IPS-20b (cell line): ENCODE measurements at regions not wholly inside any gene's neighbourhood (a gene's known extent, or its start where the extent isn't known, plus 50 kb on each side); places are given as distances from the start of the nearest gene placed in this dataset.
"Not testable (repeated sequence)": the region's sequence is repeated elsewhere in the genome, so short reads cannot be mapped to it uniquely, and the experiment has no call there.

ENCODE experiments used
- H3K27ac ChIP-seq: one replicate; pipeline ENCODE4 v1.5.1; 2013; ENCODE audit warnings: low read length
- H3K27me3 ChIP-seq: 2 replicates; pipeline ENCODE4 v1.6.1; 2013; ENCODE audit warnings: mild to moderate bottlenecking, low read length, inconsistent platforms; ENCODE audit not compliant: insufficient read depth
- H3K36me3 ChIP-seq: 2 replicates; pipeline ENCODE4 v1.6.1; 2013; ENCODE audit warnings: low read depth, mild to moderate bottlenecking, inconsistent platforms, low read length, moderate library complexity; ENCODE audit not compliant: insufficient read depth
- H3K4me1 ChIP-seq: 2 replicates; pipeline ENCODE4 v1.6.1; 2013; ENCODE audit warnings: mild to moderate bottlenecking, control low read depth, inconsistent platforms, low read length, moderate library complexity; ENCODE audit not compliant: insufficient read depth
- H3K4me3 ChIP-seq: 2 replicates; pipeline ENCODE4 v1.5.1; 2013; ENCODE audit warnings: mild to moderate bottlenecking, low read length, inconsistent platforms
- H3K9ac ChIP-seq: 2 replicates; pipeline ENCODE4 v1.6.1; 2013; ENCODE audit warnings: low read depth, mild to moderate bottlenecking, inconsistent platforms, low read length, moderate library complexity
- H3K9me3 ChIP-seq: 2 replicates; pipeline ENCODE4 v1.6.1; 2013; ENCODE audit warnings: mild to moderate bottlenecking, low read depth, low read length, inconsistent platforms; ENCODE audit not compliant: insufficient read depth

GRCh38 chr11:133635244-133635739 is 103.0 kb upstream of the OPCML start:
- Histone ChIP-seq H3K36me3 (no peaks in the 10 kb centered on the region), H3K9me3 (no peaks in the 10 kb centered on the region; the same call in 1 of the 2 replicates), H3K27me3 (peaks cover 4% of the 10 kb centered on the region), H3K9ac (no peak overlapping the region), H3K27ac (no peak overlapping the region), H3K4me3 (no peak overlapping the region), H3K4me1 (peaks cover 18% of the 10 kb centered on the region; the same call in 1 of the 2 replicates)

DNA sequence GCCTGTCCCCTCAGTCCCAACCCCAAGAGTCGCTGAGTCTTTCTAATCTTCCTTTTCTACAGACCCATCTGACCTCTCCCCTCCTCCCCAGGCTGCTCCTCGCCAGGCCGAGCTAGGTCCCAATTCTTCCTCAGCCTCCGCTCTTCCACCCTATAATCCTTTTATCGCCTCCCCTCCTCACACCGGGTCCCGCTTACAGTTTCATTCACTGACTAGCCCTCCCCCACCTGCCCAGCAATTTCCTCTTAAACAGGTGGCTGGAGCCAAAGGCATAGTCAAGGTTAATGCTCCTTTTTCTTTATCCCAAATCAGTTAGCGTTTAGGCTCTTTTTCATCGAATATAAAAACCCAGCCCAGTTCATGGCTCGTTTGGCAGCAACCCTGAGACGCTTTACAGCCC is 96.1 kb upstream of the OPCML start:
- H3K4me3 ChIP-seq, H3K4me1 ChIP-seq, H3K27me3 ChIP-seq, H3K9me3 ChIP-seq, H3K36me3 ChIP-seq, H3K27ac ChIP-seq, H3K9ac ChIP-seq: not testable (repeated sequence)

GRCh38 chr11:133621611-133622010 is 89.3 kb upstream of the OPCML start:
- H3K9ac ChIP-seq: no peak overlapping the region
- H3K4me3 ChIP-seq: no peak overlapping the region
- no peaks in the 10 kb centered on the region for H3K36me3 ChIP-seq
- H3K27ac ChIP-seq: no peak overlapping the region
- H3K9me3 ChIP-seq: no peaks in the 10 kb centered on the region
- H3K27me3 ChIP-seq: no peaks in the 10 kb centered on the region
- H3K4me1 ChIP-seq: 0 out of 2 replicates have a peak, but pooled peaks cover 2% of the 10 kb centered on the region

- Histone ChIP-seq H3K4me3 (no peak overlapping the region), H3K9me3 (no peaks in the 10 kb centered on the region), H3K4me1 (0 out of 2 replicates have a peak, but pooled peaks cover 2% of the 10 kb centered on the region), H3K36me3 (no peaks in the 10 kb centered on the region), H3K27ac (no peak overlapping the region), H3K9ac (no peak overlapping the region), H3K27me3 (no peaks in the 10 kb centered on the region)
These were observed 87.7 kb upstream of the OPCML start for GRCh38 chr11:133619973-133620372.

DNA sequence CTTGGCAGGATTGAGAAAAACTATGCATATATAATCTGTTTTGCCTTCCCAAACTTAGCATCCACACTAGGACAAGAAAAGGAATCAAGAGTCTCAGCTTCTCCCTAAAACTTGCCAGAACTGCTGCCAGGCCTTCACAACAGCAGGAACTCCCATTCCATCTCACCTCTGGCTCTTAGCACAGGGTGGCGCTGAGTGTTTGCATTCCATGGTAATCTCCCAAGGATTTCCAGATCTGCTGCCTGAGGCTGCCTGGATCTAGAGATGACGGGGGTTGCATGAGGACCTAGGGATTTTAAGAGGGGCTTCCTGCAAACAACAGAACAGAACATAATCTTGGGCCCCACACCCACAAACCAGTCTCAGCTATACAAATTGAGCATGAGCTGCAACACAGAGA is 87.1 kb upstream of the OPCML start:
- Histone ChIP-seq H3K36me3 (no peaks in the 10 kb centered on the region), H3K27ac (no peak overlapping the region), H3K27me3 (no peaks in the 10 kb centered on the region), H3K9ac (no peak overlapping the region), H3K9me3 (no peaks in the 10 kb centered on the region), H3K4me1 (0 out of 2 replicates have a peak, but pooled peaks cover 2% of the 10 kb centered on the region), H3K4me3 (no peak overlapping the region)

DNA sequence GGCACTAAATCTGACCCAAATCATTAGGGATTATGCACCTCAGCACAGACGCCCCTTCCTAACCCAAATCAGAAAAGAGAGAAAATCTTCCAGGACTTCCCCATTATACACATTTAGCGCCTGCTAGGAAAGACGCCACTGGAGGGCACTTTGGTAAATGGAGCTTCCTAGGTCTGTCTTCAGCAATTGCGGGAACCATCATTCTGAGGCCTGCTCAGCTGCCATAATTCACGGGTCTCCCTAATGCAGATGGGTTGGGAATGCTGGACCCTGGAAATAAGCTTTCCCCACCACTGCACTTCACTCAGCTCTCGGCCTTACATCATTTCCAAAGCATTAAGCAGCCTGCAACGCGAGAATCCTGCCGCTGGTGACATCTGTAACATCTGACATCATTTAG is 86.2 kb upstream of the OPCML start:
- Histone ChIP-seq H3K4me1 (0 out of 2 replicates have a peak, but pooled peaks cover 2% of the 10 kb centered on the region), H3K9ac (no peak overlapping the region), H3K27ac (no peak overlapping the region), H3K36me3 (no peaks in the 10 kb centered on the region), H3K9me3 (no peaks in the 10 kb centered on the region), H3K4me3 (no peak overlapping the region), H3K27me3 (no peaks in the 10 kb centered on the region)

GRCh38 chr11:133608496-133608895 is 76.2 kb upstream of the OPCML start:
- Histone ChIP-seq H3K27me3 (no peaks in the 10 kb centered on the region), H3K4me1 (no peaks in the 10 kb centered on the region), H3K27ac (no peak overlapping the region), H3K4me3 (no peak overlapping the region), H3K36me3 (no peaks in the 10 kb centered on the region), H3K9me3 (peaks cover 3% of the 10 kb centered on the region; the same call in 1 of the 2 replicates), H3K9ac (no peak overlapping the region)

DNA sequence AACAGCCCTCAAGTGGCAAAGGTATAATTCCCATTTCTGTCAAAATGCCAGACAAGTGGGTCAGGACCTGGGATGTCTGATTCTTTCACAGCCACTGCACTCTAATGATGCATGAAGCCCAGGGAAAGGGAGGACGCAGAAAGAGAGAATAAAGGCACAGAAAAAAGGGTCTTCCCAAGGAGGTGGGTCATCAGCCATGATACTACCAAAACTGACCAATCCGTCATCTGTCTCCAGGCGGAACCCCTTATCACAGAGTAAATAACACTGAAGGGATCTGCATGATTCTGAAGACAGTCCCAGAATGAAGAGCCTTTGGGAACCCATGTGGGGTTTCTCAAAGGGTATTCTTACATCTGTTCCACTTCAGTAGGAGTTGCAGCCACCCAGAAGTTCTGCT is 73.8 kb upstream of the OPCML start:
- H3K4me1 ChIP-seq: no peaks in the 10 kb centered on the region
- peaks cover 3% of the 10 kb centered on the region; the same call in 1 of the 2 replicates for H3K9me3 ChIP-seq
- no peak overlapping the region for H3K27ac ChIP-seq
- no peaks in the 10 kb centered on the region for H3K27me3 ChIP-seq
- H3K4me3 ChIP-seq: no peak overlapping the region
- no peak overlapping the region for H3K9ac ChIP-seq
- no peaks in the 10 kb centered on the region for H3K36me3 ChIP-seq

DNA sequence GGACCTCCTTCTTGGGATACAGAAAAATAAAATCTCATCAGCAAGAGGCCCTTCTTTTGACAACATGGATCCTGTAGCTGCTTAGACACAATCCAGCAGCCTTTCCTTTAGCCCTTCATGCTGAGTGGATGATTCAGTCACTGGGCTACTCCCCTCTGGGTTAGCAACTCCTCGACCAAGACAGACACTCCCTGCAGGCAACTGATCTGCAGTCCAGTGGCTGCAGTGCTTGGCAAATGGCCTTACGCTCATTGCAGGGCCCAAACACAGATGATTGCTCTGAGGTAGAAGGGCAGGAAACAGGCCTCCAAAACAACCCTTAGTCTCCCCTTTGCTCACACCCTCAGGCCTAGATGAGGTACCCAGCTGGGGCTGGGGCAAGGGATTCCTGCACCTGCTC is 73.2 kb upstream of the OPCML start:
- H3K9me3 ChIP-seq: peaks cover 3% of the 10 kb centered on the region; the same call in 1 of the 2 replicates

DNA sequence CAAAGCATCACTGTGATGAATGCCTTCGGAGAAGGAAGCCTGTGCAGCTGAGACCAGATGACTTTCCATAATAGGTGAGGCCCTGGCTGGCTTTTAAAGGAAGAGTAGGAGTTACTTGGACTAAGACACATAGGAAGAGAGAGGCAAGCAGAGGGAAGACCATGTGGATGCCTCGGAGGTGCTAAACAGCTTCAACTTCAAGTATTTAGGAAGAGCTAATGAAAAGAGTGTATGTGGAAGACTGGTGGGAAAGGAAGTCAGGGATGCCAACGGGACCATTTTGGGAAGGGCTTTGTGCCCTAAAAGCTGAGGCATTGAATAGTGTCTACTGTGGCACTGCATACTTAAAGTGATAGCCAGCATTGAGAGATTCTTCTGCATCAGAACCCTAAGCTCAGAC is 69.3 kb upstream of the OPCML start:
- H3K9ac ChIP-seq: no peak overlapping the region
- peaks cover 9% of the 10 kb centered on the region; the same call in 1 of the 2 replicates for H3K4me1 ChIP-seq
- no peak overlapping the region for H3K4me3 ChIP-seq
- no peak overlapping the region for H3K27ac ChIP-seq
- no peaks in the 10 kb centered on the region for H3K36me3 ChIP-seq
- no peaks in the 10 kb centered on the region for H3K9me3 ChIP-seq
- H3K27me3 ChIP-seq: no peaks in the 10 kb centered on the region

More for the DNA sequence above, 73.2 kb upstream of the OPCML start:
- Histone ChIP-seq H3K4me3 (no peak overlapping the region), H3K27me3 (no peaks in the 10 kb centered on the region), H3K9ac (no peak overlapping the region), H3K27ac (no peak overlapping the region), H3K4me1 (no peaks in the 10 kb centered on the region), H3K36me3 (no peaks in the 10 kb centered on the region)

DNA sequence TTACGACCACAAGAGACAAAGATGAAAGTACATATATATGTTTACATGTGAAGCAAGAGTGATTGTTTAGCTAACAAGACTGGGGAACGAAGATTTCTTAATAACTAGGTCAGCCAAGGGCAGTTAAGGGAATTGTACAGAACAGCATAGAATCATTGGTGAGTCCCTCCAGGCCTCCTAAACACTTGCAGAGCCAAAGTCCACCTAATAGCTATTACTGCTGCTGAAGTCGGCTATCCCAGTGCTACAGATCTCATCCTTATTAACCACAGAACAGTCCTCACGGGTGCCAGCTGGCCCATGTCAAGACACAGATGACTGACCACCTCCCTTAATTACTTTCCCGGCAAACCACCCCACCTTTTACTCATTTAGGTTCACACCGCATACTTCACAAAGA is 68.5 kb upstream of the OPCML start:
- no peaks in the 10 kb centered on the region for H3K36me3 ChIP-seq
- H3K9me3 ChIP-seq: no peaks in the 10 kb centered on the region
- no peak overlapping the region for H3K27ac ChIP-seq
- no peak overlapping the region for H3K4me3 ChIP-seq
- peaks cover 9% of the 10 kb centered on the region; the same call in 1 of the 2 replicates for H3K4me1 ChIP-seq
- no peaks in the 10 kb centered on the region for H3K27me3 ChIP-seq
- no peak overlapping the region for H3K9ac ChIP-seq

- H3K9me3 ChIP-seq: no peaks in the 10 kb centered on the region
- H3K36me3 ChIP-seq: no peaks in the 10 kb centered on the region
- H3K27me3 ChIP-seq: no peaks in the 10 kb centered on the region
- peaks cover 9% of the 10 kb centered on the region; the same call in 1 of the 2 replicates for H3K4me1 ChIP-seq
- no peak overlapping the region for H3K4me3 ChIP-seq
- H3K27ac ChIP-seq: no peak overlapping the region
- no peak overlapping the region for H3K9ac ChIP-seq
These were observed 68.0 kb upstream of the OPCML start for GRCh38 chr11:133600306-133600705.
